H1 (cell line): ENCODE measurements at regions not wholly inside any gene's neighbourhood (a gene's known extent, or its start where the extent isn't known, plus 50 kb on each side); places are given as distances from the start of the nearest gene placed in this dataset.

Source experiments
- ATF2 ChIP-seq: IDR thresholded peaks from 2 replicates; pipeline ENCODE4 v1.6.1; 2012; ENCODE audit warnings: low read length, inconsistent platforms
- CTCF ChIP-seq, 3 experiments: IDR thresholded peaks; 1 replicate in 2 of 3; 2 replicates in 1 of 3; pipeline versions ENCODE4 v1.5.1 to v1.6.1; 2011; ENCODE audit warnings: low read length in 3 of 3, mild to moderate bottlenecking in 3 of 3, inconsistent platforms in 2 of 3, low read depth in 1 of 3, moderate library complexity in 1 of 3; ENCODE audit not compliant: insufficient read depth in 1 of 3; ENCODE audit errors: control extremely low read depth in 1 of 3
- EP300 ChIP-seq, 2 experiments: IDR thresholded peaks; 1 replicate in 1 of 2; 2 replicates in 1 of 2; pipeline ENCODE4 v1.6.1; 2011 to 2012; ENCODE audit warnings: low read depth in 2 of 2, low read length in 2 of 2, mild to moderate bottlenecking in 2 of 2, borderline replicate concordance in 1 of 2, inconsistent platforms in 1 of 2, moderate library complexity in 1 of 2
- EZH2 ChIP-seq: fragments of 200-600 bp; sonication (generic); IDR thresholded peaks from 2 replicates; pipeline ENCODE4 v1.7.1; 2012; ENCODE audit warnings: low read depth, mild to moderate bottlenecking, moderate library complexity, low read length, inconsistent platforms; ENCODE audit not compliant: severe bottlenecking
- HDAC2 ChIP-seq, 2 experiments: fragments of 300-600 bp in 1 of 2; sonication (generic) in 1 of 2; IDR thresholded peaks; 2 replicates each; pipeline ENCODE4 v1.6.1; 2011 to 2012; ENCODE audit warnings: low read depth in 2 of 2, low read length in 2 of 2, mild to moderate bottlenecking in 2 of 2, moderate library complexity in 2 of 2, borderline replicate concordance in 1 of 2, inconsistent platforms in 1 of 2
- POLR2A ChIP-seq, 2 experiments: IDR thresholded peaks; 1 replicate in 1 of 2; 2 replicates in 1 of 2; pipeline ENCODE4 v1.6.1; 2011; ENCODE audit warnings: low read depth in 2 of 2, low read length in 2 of 2, mild to moderate bottlenecking in 2 of 2; ENCODE audit errors: control extremely low read depth in 1 of 2
- POLR2AphosphoS5 ChIP-seq: IDR thresholded peaks from 2 replicates; pipeline ENCODE4 v1.6.1; 2011; ENCODE audit warnings: low read depth, low read length
- SIN3A ChIP-seq, 2 experiments: IDR thresholded peaks in 1 of 2; conservative IDR thresholded peaks in 1 of 2; 2 replicates each; pipeline ENCODE4 v1.6.1; 2011 to 2012; ENCODE audit warnings: low read length in 2 of 2, improper control_type of control experiment in 1 of 2, low read depth in 1 of 2, mild to moderate bottlenecking in 1 of 2
- TAF1 ChIP-seq: IDR thresholded peaks from 2 replicates; pipeline ENCODE4 v1.6.1; 2011; ENCODE audit warnings: mild to moderate bottlenecking, low read depth, low read length
- TBP ChIP-seq: IDR thresholded peaks from 2 replicates; pipeline ENCODE4 v1.6.1; 2011; ENCODE audit warnings: low read depth, low read length, improper control_type of control experiment

- TF ChIP-seq POLR2AphosphoS5 (no peak), CTCF (IDR thresholded peaks at IDR 0.05; ENCODE audit: control extremely low read depth in 1 of 3, insufficient read depth in 1 of 3, low read depth in 1 of 3, low read length in 3 of 3) (no peak), HDAC2 (IDR thresholded peaks at IDR 0.05; ENCODE audit: borderline replicate concordance in 1 of 2, low read depth in 2 of 2, low read length in 2 of 2) (no peak), TBP (no peak), EZH2 (no peak), EP300 (IDR thresholded peaks at IDR 0.05; ENCODE audit: borderline replicate concordance in 1 of 2, low read depth in 2 of 2, low read length in 2 of 2) (no peak), TAF1 (no peak), ATF2 (no peak), POLR2A (IDR thresholded peaks at IDR 0.05; ENCODE audit: control extremely low read depth in 1 of 2, low read depth in 2 of 2, low read length in 2 of 2) (no peak), SIN3A (conservative IDR thresholded peaks at IDR 0.05 in 1 of 2, IDR thresholded peaks at IDR 0.05 in 1 of 2; ENCODE audit: low read depth in 1 of 2, low read length in 2 of 2) (no peak)
Observed at GRCh38 chr1:239098400-239099037, 287.8 kb upstream of the CHRM3 start.
